Mesothelial cell of epicardium (in vitro differentiated cells): ENCODE measurements at regions not wholly inside any gene's neighbourhood (a gene's known extent, or its start where the extent isn't known, plus 50 kb on each side); places are given as distances from the start of the nearest gene placed in this dataset.

Source experiments
- DNase-seq, 2 experiments: peaks; one replicate each; pipeline ENCODE4 v3.0.0; 2021; ENCODE audit warnings: low spot score in 2 of 2; ENCODE audit not compliant: unreplicated experiment in 2 of 2
- H3K27ac Mint-ChIP-seq: 2 replicates; pipeline ENCODE4 v1.8.0; 2021; ENCODE audit warnings: mixed read lengths
- H3K27me3 Mint-ChIP-seq: 2 replicates; pipeline ENCODE4 v1.8.0; 2021; ENCODE audit warnings: low read depth, mixed read lengths
- H3K36me3 Mint-ChIP-seq: 2 replicates; pipeline ENCODE4 v1.8.0; 2021; ENCODE audit warnings: mixed read lengths
- H3K4me1 Mint-ChIP-seq: 2 replicates; pipeline ENCODE4 v1.8.0; 2021; ENCODE audit warnings: mixed read lengths
- H3K4me3 Mint-ChIP-seq: 2 replicates; pipeline ENCODE4 v1.8.0; 2021; ENCODE audit warnings: mild to moderate bottlenecking, moderate library complexity, mixed read lengths
- H3K9me3 Mint-ChIP-seq: 2 replicates; pipeline ENCODE4 v1.8.0; 2021; ENCODE audit warnings: mixed read lengths
- CTCF ChIP-seq: fragments of 200-600 bp; sonication (generic); IDR thresholded peaks from one replicate; pipeline ENCODE4 v1.5.0; 2021; ENCODE audit warnings: antibody characterized with exemption; ENCODE audit not compliant: unreplicated experiment

GRCh38 chr16:17986991-17987390, 349.5 kb downstream of the NPIPA8 start:
- H3K27ac Mint-ChIP-seq = no peak overlapping the region
- no peaks in the 10 kb centered on the region for H3K9me3 Mint-ChIP-seq
- H3K27me3 Mint-ChIP-seq = peaks cover 19% of the 10 kb centered on the region
- H3K4me3 Mint-ChIP-seq = no peak overlapping the region
- H3K4me1 Mint-ChIP-seq = no peaks in the 10 kb centered on the region
- no peaks in the 10 kb centered on the region for H3K36me3 Mint-ChIP-seq
- DNase-seq = no peak
- TF ChIP-seq CTCF = no peak

GRCh38 chr16:17984810-17985209, 351.7 kb downstream of the NPIPA8 start:
- H3K36me3 Mint-ChIP-seq = no peaks in the 10 kb centered on the region
- H3K27ac Mint-ChIP-seq = no peak overlapping the region
- no peak overlapping the region for H3K4me3 Mint-ChIP-seq
- H3K9me3 Mint-ChIP-seq = no peaks in the 10 kb centered on the region
- no peak for DNase-seq
- H3K27me3 Mint-ChIP-seq = peaks cover 6% of the 10 kb centered on the region
- H3K4me1 Mint-ChIP-seq = no peaks in the 10 kb centered on the region
- TF ChIP-seq CTCF = no peak

DNA sequence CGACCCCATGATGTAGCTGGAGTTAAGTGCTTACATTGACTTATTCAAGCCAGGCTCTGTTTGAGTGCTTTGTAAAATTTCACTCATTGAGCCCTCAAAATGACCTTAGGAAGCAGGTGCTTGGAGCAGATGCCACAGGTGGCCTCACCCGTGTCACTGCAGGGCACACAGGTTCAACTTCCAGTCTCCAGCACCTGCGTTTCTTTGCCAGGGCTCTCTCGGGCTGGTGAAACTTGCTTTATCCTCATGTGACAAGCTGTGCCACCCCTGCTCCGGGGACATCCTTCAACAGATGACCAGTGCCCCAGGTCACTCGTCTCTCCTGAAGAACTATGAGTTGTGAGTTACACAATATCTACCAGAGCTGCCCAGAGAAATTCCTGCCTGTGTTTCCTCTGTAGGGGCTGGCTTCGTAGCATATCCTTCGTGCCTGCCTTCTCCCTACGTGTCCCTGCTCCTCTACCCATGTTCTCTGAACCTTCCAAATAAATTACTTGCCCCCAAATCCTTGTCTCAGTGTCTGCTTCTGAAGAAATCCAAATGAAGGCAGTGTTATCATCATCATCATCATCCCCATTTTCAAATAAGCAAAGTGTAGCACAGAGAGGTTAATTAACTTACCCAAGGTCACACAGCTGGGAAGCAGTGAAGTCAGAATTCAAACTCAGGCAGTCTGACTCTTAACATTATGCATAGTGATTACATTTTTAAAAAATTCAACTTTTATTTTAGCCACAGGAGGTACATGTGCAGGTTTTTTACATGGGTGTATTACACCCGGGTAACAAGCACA, 352.5 kb downstream of the NPIPA8 start:
- H3K9me3 Mint-ChIP-seq = no peaks in the 10 kb centered on the region
- no peaks in the 10 kb centered on the region for H3K4me1 Mint-ChIP-seq
- H3K27ac Mint-ChIP-seq = no peak overlapping the region
- TF ChIP-seq CTCF = no peak
- no peaks in the 10 kb centered on the region for H3K36me3 Mint-ChIP-seq
- no peak for DNase-seq
- H3K27me3 Mint-ChIP-seq = peaks cover 2% of the 10 kb centered on the region
- no peak overlapping the region for H3K4me3 Mint-ChIP-seq

- no peak overlapping the region for H3K4me3 Mint-ChIP-seq
- peaks cover 2% of the 10 kb centered on the region for H3K27me3 Mint-ChIP-seq
These were observed 353.4 kb downstream of the NPIPA8 start for GRCh38 chr16:17983114-17983513.

DNA sequence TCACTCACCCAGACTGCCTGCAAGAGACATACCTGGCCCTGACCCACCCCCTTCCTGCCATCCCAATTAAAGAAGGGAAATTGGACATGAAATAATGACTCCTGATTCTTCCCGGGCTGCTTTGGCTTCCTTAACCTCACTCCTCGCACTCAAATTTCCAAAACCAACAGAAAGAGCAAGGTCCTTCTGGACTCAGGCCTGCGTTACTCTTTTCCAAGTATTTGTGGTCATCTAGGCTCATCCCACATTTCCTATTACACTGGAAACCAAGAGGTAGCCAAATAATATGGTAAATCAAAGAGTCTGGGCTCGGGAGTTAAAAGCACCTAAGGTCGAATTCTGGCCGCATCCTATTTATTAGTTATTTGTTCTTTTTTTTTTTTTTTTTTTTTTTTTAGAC, 359.3 kb downstream of the NPIPA8 start:
- peaks cover 10% of the 10 kb centered on the region for H3K27me3 Mint-ChIP-seq
- no peaks in the 10 kb centered on the region for H3K36me3 Mint-ChIP-seq
- peaks cover 5% of the 10 kb centered on the region for H3K9me3 Mint-ChIP-seq
- TF ChIP-seq CTCF = no peak
- H3K27ac Mint-ChIP-seq = no peak overlapping the region
- no peak overlapping the region for H3K4me3 Mint-ChIP-seq
- DNase-seq = no peak
- H3K4me1 Mint-ChIP-seq = no peaks in the 10 kb centered on the region

More at GRCh38 chr16:17983114-17983513, 353.4 kb downstream of the NPIPA8 start:
- no peak overlapping the region for H3K27ac Mint-ChIP-seq
- peaks cover 5% of the 10 kb centered on the region for H3K9me3 Mint-ChIP-seq
- no peaks in the 10 kb centered on the region for H3K36me3 Mint-ChIP-seq
- no peaks in the 10 kb centered on the region for H3K4me1 Mint-ChIP-seq
- no peak for TF ChIP-seq CTCF
- no peak for DNase-seq
